Psoas muscle (tissue), 6 donors: ENCODE measurements at regions not wholly inside any gene's neighbourhood (a gene's known extent, or its start where the extent isn't known, plus 50 kb on each side); places are given as distances from the start of the nearest gene placed in this dataset.

Experiments
- ATAC-seq, 4 donors: fragments of 200-7000 bp; cut with Tn5 transposase; one replicate each; pipeline ENCODE4 v1.9.1; 2020; ENCODE audit warnings: moderate library complexity in 3 of 4, mild to moderate bottlenecking in 2 of 4
- DNase-seq, 2 donors: peaks; one replicate each; pipeline ENCODE4 v3.0.0-alpha.2; 2020
- H3K27ac ChIP-seq: fragments of 200-600 bp; one replicate; pipeline ENCODE4 v1.8.0; 2022
- H3K27me3 ChIP-seq, 3 donors: fragments of 200-600 bp in 1 of 3; one replicate each; pipeline versions ENCODE4 v1.6.1 to v1.8.0; 2013 to 2022; ENCODE audit warnings: low read length in 2 of 3, mild to moderate bottlenecking in 2 of 3, moderate library complexity in 1 of 3; ENCODE audit not compliant: insufficient read depth in 3 of 3
- H3K36me3 ChIP-seq, 2 donors: fragments of 200-600 bp in 1 of 2; one replicate each; pipeline versions ENCODE4 v1.6.1 to v1.8.0; 2013 to 2022; ENCODE audit warnings: low read depth in 1 of 2, mild to moderate bottlenecking in 1 of 2, moderate library complexity in 1 of 2; ENCODE audit not compliant: insufficient read depth in 1 of 2
- H3K4me1 ChIP-seq: fragments of 200-600 bp; one replicate; pipeline ENCODE4 v1.8.0; 2022
- H3K4me3 ChIP-seq: fragments of 200-600 bp; one replicate; pipeline ENCODE4 v1.8.0; 2022; ENCODE audit warnings: mild to moderate bottlenecking
- H3K9me3 ChIP-seq: fragments of 200-600 bp; one replicate; pipeline ENCODE4 v1.8.0; 2022
- CTCF ChIP-seq: fragments of 200-600 bp; IDR thresholded peaks from one replicate; pipeline ENCODE4 v1.8.0; 2022; ENCODE audit warnings: antibody characterized with exemption
- intact Hi-C, 2 donors: fragments of 100-400 bp; cut with DNase I; formaldehyde crosslinking; loops; one replicate each; pipeline versions ENCODE4 v1.11.0 to v1.14.2; 2022
- donor health status: healthy with polysubstance abuse.
- donor health status: DM: no; HTN: no; CAD: no; lungs with moderate emphysema.
- donor health status: healthy.
- donor health status: DM: yes; HTN: yes; CAD: no.
- donor health status: DM: no; HTN: no; CAD: no.
- donor health status: DM: yes; HTN: yes; CAD: no.

- DNase-seq (no peak), ATAC-seq (no peak)
- Histone ChIP-seq H3K27ac (no peak overlapping the region), H3K27me3 (no peaks in the 10 kb centered on the region), H3K9me3 (no peaks in the 10 kb centered on the region), H3K36me3 (no peaks in the 10 kb centered on the region), H3K4me1 (no peaks in the 10 kb centered on the region), H3K4me3 (no peak overlapping the region)
- intact Hi-C loops: no loop called here
- TF ChIP-seq CTCF: no peak
These were observed 50.6 kb upstream of the GATB start for GRCh38 chr4:151811403-151811802.
